HG02571 (cell line): ENCODE measurements at regions not wholly inside any gene's neighbourhood (a gene's known extent, or its start where the extent isn't known, plus 50 kb on each side); places are given as distances from the start of the nearest gene placed in this dataset.

Experiments used
- ATAC-seq: cut with Tn5 transposase; IDR thresholded peaks from one replicate; pipeline ENCODE4 v1.9.1; 2021; ENCODE audit warnings: mild to moderate bottlenecking, moderate library complexity; ENCODE audit not compliant: unreplicated experiment

DNA sequence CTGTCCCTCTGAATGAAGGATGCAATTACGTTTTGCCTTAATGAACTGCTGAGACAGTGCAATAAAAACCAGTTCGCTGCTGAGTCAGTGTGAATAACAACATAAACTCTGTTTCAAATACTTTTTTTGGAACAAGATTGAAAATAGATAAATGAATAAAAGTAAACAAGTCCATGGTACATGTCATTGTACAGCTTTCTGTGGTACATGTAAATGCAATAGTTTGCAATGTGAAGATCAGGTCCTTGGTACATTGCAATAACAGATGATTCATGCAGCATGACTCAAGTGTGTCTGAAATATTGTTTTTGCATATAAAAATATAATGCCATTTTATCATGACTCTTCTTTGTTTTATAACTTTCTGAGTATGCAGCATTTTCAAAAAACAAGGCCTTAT, 193.4 kb upstream of the PACRGL start:
- no peak for ATAC-seq

DNA sequence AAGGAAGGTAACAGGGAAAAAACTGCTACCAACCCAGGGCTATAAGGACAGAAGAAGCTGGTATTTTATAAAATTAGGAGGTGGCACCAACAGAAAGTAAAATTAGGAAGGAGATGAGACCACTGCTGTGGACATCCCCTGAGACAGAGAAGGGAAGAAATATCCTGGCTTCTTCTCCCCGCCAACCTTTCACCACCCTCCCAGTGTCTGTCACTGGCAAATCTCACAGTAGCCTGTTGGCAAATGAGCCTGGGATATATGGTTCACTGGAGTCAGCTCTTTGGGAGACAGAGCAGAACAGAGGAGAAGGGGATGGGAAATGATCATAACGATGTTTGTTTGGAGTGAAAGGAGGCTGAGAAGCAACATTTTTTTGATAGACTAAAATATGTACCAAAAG, 190.9 kb upstream of the PACRGL start:
- no peak for ATAC-seq

DNA sequence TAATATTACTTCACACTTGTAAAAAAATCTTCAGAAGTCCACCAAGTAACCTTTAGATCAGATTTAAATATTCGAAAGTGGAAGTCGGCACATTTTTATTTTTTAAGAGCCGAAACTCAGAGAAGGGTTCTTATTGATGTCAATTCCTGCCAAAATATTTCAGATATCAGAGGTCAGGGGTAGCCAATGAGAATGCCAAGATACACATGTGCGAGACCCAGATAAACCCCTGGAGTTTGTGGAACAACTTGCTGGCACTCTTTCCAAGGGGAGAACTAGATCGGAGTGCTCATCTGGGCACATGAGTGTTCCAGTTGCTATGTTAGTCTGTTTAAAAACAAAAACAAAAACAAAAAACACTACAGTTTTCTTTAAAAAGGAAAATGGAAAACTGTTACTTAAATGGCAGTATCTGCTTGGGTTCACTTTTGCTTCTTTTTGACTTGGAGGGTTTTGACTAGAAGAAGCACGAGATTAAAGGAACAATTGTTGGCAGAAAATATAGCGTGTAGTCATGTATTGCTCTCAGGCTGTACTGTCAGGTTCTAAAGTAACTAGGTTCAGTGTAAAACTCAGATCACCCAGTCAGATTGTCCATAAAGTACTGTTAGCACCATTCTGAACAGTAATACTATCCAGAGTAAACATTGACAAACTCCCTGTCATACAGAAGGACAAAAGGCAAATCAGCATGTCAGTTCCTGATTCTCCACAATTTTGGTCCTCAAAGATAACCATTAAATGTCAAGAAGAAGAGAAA, 188.0 kb upstream of the PACRGL start:
- no peak for ATAC-seq

DNA sequence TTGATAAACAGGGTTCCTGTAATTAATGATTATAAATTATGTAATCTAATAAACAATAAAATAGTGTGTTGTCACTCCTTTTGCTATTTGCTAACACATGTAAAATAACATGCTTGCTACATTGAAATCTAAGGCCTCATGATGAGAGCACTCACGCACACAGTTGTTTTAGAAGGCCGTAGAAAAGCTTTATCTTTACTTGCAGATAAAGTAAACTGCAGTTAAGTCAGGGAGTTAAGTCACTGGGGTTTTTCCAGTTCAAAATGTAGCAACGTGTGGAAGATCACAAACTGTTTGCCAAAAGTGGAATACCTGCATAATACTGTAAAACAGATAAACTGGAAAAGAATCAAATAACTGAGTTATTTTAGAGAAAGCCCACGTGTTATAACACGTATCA, 187.3 kb upstream of the PACRGL start:
- ATAC-seq = no peak

DNA sequence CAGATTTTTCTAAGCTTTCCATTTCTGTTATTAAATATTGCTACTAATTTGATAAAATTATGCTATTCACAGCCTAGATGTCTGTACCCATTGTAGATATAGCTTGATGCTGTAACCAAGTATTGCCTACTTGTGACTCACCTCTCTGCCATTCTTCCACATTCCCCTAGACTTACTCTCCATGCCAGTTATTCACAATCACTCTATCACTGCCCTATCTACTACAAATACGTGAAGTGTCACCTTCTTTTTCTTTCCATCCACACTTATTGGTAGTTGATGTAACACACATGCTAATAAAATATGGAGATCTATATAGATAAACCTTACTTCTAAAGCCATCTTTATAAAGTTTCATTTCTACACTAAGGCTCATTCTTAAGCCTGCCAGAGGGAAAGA, 179.4 kb upstream of the PACRGL start:
- ATAC-seq = no peak

DNA sequence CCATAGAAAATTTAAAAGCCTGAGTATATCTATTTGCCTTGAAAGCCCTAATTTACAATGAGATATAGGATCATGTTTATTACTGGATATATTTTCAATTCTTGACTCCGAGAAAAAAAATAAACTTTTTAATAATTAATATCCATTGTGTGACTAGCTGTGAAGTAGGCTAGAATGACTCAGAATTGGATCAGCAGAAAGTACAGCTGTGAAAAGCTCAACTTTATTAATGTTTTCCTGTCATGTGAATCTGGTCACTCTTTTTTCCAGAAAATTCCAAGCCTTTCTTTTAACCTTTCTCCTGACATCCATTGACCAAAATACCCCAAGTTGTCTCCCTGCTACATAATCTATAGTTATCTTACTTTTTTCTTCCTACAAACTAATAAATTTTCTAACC, 171.8 kb upstream of the PACRGL start:
- ATAC-seq = no peak

DNA sequence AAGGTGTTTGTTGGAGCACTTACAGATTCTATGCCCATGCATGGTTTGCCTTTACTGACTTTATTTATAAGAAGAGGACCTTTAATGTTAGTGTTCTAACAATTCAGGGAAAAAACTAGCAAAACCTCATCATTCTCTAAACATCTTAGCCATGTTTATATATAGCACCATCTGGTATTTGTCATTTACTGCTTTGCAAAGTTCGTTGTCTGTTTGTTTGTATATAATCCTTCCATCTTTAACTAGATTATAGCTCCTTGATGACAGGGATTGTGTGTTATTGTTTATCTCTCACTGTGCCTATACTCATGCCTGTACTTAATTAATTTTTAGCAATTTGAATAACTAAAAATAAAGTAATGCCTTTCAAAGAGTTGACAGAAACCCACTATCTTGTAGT, 170.6 kb upstream of the PACRGL start:
- no peak for ATAC-seq

DNA sequence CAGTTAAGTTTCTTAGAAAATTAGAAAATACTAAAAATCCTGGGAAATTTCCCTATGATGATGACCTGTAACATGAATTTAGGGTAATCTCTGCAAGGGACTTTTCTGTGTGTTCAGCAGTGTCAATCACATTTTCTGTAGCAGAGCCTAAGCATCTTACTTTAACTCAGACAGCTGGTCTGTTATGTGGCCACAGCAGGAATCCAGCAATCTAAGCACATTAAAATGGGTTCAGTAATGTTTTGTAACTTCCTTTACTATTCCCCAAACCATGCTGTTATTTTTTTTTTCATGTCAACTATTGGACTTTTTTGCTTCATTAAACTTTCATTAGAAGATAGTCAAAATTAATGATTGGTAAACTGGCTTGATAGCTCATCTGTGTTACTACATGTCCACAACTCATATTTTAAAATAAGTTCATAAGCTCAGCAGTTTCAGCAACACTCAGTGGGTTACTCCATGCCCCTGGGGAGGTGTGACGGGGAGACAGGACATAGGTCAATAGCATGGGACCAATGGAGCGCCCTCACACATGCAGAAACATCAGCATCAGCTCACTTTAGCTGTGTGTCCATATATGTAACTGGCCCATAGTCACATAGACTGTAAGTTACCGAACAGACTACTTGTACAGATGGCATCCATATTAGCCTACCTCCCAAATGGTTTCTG, 168.0 kb upstream of the PACRGL start:
- no peak for ATAC-seq

DNA sequence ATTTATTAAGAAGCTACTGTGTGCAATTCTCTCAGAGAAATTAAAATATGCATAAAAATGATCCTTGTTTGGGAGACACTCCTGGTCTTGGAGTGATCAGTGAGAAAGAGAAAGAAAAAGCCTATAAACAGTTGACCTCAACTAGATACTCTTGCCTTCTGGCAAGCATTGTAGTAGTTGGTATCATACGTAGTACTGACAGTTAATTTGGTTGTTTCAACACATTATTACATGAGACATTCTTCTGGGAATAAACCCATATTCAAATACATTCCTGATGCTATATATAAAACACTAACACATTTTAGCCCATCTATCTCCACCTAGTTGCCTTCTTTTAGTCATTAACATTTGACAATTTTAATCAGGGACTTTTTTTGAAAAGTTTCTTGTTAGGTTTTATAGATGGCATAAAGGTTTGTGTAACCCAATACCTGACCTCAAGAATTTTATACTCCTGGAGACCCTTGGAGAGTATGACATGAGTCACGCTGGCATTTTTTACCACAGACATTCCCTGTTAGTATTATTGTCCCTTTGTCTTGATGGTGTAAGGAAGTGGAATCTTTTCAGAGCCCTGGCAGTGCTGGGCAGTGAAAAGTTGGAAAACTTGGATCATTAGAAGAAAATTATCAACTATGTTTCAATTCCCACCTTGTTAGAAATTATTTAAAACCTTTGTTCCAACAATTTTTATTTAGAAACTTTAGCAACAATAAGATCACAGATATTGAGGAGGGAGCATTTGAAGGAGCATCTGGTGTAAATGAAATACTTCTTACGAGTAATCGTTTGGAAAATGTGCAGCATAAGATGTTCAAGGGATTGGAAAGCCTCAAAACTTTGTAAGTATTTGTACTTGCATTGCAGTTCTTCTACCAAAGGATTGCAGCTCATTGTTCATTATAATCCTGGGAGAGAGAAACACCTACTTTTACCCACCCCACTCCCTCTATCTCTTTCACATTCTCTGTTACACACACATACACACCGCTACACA, 167.1 kb upstream of the PACRGL start:
- no peak for ATAC-seq

DNA sequence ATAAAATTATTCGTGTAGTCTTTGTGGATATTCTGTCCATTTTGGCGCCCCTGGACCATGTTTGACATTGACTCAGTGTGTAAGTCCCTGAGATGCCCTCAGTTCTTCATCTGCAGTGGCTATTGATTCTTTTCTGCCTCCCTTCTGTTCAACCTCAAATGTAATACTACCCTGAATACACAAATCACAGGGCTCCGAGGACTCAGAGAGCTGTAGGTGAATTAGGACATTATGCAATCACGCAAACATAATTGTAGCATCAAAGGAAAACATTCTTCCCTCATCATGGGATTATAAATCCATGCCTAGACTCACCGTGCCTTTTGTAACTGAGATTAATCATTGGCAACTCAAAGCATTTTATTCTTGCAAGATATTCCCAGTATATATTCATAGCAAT, 161.4 kb upstream of the PACRGL start:
- no peak for ATAC-seq

DNA sequence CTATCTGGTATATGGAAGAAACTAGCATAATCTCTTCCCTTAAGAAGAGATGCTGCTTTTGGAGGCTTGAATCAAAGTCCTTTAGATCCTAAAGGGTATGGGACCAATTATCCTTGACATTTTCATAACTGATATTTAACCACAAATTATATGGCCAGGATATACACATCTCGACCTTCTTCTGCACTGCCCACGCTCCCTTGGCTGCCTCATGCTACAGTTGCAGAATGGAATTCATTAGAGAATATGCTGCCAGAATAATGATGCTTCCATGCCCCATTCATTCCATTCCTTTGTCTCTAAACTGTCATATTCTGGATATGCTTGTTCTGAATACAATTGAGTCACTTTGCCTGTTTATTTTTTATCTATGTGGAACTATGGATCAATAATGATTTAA, 157.1 kb upstream of the PACRGL start:
- ATAC-seq = no peak

DNA sequence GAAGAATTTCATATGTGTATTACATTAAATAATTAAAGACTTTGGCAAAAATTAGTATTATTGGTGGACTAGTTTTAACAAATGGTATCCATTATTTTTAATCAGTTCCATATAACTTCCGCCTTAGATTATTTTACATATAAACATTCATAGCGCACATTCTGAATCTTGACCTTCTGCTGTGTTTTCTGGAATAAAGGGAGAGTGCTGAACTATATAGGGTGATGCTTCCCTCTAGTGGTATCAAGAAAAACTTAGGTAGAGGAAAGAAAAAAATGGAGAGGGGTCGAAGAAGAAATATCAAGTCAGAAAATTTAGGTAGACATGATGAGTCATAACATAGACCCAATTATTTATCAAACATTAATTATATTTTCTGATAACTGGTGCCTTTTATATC, 155.6 kb upstream of the PACRGL start:
- no peak for ATAC-seq

DNA sequence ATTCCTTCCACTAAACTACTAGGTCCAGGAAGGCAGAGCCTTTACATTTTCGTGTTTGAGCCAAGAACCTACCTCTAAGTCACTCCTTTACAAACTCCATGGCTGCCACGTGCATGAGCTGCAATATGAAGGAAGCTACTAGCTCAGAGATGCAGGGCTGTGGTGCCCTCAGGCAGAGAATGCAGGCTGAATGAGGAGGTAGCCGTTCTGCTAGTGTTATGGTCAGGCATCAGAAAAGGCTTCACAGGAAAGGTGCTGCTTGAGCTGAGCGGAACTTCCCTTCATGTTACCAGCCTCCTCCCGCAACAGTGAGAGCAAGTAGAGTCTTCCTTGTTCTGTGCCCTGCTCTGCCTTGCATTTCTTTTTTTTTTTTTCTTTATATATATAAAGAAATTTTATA, 148.3 kb upstream of the PACRGL start:
- ATAC-seq = no peak

DNA sequence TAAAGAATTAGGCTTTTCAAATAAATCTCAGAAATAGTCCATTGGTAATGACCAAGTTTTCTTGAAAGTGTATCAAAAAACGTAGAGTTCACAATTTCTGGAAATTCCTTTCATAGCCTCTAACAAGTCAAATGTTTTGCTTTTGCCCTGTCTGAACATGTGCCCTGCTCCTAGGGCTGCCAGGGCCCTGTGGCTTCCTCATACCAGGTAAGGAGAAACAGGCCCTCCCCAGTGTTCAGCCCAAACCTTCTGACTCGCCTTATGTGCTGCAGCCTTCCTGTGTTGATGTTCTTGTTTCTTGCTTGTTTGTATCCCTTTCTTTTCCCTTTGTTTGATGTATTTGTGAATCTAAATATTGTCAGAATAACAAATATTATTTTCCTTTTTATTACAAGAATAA, 146.1 kb upstream of the PACRGL start:
- no peak for ATAC-seq

DNA sequence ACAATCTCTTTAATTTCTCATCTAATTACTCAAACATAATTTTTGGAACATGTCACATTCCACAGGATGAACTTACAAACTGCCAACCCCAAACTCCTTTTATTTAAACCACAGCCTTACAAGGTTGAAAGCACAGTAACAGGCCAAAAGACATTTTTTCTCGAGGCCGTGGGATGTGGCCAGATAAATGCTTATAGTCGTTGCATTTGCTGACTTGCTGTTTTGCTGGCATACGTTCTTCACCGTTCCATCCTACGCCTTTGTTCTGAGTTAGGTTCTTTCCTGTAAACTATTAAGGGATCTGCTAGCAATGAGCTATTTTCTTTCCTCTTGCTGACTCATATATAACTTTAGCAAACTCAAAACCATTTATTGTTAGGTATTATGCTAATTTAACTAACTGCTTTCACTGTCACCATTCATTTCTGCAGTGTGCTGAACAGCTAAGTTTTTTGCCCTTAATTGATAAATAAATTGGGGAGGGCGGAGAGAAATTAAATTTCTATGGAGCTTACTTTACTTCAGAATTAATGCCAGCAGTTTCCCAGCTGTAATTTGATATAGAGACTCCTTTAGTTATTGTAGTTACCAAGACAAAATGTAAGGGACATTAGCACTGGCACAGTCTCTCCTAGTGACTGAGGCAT, 135.1 kb upstream of the PACRGL start:
- ATAC-seq = no peak

DNA sequence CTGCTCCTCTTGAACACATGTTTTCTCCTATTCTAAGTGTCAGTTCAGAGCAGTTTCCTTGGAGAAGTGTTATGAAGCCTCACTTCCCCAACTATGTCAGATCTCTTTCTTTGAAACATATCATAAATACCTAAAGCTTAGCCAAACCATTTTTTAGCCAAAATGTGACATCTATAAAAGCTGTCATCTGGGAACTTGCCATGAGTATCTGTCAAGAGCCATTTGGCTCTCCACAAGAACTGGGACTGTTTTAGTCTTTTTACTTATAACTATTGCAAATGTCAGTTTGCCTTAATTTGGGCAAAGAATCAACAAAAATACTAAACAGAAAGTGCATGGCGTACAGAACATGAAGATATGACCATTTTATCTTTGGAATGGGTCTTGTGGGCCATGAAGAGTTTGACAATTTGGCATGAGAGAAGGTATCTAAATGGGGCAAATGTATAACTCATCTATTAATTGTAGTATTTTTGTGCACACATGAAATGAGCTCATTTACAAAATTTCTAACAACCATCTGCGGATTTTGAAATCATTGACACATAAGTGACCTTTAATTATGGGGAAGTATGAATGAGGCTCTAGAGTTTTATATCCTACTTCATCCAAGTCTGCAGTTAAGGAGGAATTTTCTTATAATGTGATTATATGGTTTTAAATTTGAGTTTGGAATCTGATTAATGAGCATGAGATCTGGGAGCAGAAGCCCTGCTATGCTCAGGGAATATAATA, 129.1 kb upstream of the PACRGL start:
- no peak for ATAC-seq

DNA sequence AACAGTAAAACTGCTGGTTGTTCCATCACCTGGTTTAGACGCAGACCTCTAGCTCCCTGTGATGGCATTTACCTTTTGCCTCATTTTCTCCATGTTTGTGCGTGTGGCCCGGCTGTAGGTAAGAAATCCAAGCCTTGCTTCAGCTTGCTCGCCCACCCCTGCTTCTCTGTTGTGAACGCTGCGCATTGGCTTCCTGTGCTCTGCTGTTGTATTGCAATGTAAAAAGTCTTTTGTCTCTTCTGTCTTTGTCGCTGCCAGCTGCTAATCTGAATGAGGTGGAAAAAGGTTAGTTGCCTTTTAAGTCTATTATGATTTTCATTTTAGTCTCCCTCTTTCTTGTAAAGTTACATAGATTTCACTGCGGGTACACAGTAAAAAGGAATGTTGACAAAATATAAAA, 127.3 kb upstream of the PACRGL start:
- ATAC-seq = no peak

DNA sequence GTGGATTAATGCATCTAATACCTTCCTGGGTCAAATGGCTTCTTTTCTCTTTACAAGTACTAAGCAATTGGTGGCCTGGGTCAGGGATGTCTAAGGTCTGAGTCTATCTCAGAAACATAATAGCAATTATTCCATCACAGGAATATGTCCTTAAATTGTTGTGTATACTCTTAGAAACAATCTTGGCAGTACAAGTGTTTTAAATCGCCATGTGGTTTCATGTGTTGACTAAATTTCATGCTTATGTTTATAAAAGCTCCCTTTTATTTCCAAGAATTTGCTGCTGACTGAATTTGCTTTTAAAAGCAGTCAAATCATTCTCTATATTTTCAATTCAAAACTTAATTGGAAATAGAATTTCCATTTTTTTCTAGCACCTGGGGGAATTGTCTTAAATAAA, 125.3 kb upstream of the PACRGL start:
- ATAC-seq = no peak

DNA sequence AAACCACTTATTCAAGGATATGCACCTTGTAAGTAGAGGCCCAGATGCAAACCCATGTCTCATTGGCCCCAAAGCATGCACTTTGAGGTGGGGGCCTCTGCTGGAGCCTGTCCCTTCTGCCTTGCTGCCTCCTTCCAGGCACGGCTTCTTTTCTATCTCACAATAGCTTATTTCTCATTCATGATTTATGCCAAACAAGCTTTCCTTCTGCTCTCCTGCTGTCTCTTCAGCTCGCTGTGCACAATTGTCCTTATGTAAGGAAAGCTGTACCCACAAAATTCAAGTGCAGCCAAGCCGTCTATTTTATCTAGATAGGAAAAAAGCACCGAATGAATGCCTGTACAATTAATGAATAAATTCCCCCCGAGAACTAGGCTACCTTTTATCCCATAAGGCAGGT, 124.8 kb upstream of the PACRGL start:
- ATAC-seq = no peak

DNA sequence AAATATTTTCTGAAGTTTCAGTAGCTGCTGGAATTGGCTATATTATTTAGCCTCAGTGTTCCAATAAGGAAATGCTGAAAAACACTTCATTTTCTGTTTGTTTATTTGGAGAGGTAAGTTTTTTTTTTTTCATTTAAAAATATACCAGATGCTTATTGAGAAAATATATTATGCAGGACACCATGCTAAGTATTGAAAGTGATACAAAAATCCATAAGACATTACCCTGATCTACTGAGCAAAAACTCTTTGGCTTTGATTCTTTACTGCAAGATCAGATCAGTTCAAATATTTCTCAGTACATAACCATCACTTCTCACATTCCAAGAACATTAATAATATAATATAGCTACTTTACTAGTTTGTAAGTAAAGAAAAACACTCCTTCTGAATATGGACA, 123.4 kb upstream of the PACRGL start:
- no peak for ATAC-seq
